Panc1 (cell line): ENCODE measurements at regions not wholly inside any gene's neighbourhood (a gene's known extent, or its start where the extent isn't known, plus 50 kb on each side); places are given as distances from the start of the nearest gene placed in this dataset.

Experiments used
- POLR2AphosphoS5 ChIP-seq: IDR thresholded peaks from 2 replicates; pipeline ENCODE4 v1.6.1; 2012; ENCODE audit warnings: mild to moderate bottlenecking, low read depth, low read length, moderate library complexity
- SIN3A ChIP-seq: IDR thresholded peaks from 2 replicates; pipeline ENCODE4 v1.6.1; 2012; ENCODE audit warnings: low read depth, mild to moderate bottlenecking, low read length, moderate library complexity, borderline replicate concordance; ENCODE audit not compliant: insufficient read depth
- TCF7L2 ChIP-seq: IDR thresholded peaks from 2 replicates; pipeline ENCODE4 v1.6.1; 2011; ENCODE audit warnings: mild to moderate bottlenecking, low read depth, low read length, inconsistent platforms
- TF ChIP-seq, protein P1 (sequence below), 2 experiments: IDR thresholded peaks; 2 replicates each; pipeline ENCODE4 v1.6.1; 2011 to 2012; ENCODE audit warnings: low read depth in 2 of 2, control low read depth in 1 of 2, low read length in 1 of 2, mild to moderate bottlenecking in 1 of 2, moderate library complexity in 1 of 2; ENCODE audit not compliant: insufficient read depth in 1 of 2
- TF ChIP-seq, protein P2 (sequence below): fragments of 450-650 bp; IDR thresholded peaks from 2 replicates; pipeline ENCODE4 v1.5.1; 2017; ENCODE audit warnings: mild to moderate bottlenecking

DNA sequence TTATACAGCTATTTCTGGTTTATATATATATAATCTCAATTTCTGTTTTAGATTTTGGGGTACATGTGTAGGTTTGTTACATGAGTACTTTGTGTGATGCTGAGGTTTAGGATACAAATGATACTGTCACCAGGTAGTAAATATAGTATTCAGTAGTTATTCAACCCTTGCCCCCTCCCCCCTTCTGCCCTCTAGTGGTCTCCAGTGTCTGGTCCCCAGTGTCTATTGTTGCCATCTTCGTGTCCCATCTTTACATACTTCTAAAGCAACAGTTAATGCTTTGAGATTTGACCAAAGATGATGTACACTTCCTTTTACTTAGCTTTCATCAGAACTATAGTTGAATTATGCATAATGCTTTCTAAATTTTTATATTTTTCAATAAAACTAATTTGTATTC is 1623.4 kb upstream of the PRR20A start:
- TF ChIP-seq POLR2AphosphoS5 (no peak), TCF7L2 (no peak), SIN3A (no peak)
- TF ChIP-seq, protein P1, sequence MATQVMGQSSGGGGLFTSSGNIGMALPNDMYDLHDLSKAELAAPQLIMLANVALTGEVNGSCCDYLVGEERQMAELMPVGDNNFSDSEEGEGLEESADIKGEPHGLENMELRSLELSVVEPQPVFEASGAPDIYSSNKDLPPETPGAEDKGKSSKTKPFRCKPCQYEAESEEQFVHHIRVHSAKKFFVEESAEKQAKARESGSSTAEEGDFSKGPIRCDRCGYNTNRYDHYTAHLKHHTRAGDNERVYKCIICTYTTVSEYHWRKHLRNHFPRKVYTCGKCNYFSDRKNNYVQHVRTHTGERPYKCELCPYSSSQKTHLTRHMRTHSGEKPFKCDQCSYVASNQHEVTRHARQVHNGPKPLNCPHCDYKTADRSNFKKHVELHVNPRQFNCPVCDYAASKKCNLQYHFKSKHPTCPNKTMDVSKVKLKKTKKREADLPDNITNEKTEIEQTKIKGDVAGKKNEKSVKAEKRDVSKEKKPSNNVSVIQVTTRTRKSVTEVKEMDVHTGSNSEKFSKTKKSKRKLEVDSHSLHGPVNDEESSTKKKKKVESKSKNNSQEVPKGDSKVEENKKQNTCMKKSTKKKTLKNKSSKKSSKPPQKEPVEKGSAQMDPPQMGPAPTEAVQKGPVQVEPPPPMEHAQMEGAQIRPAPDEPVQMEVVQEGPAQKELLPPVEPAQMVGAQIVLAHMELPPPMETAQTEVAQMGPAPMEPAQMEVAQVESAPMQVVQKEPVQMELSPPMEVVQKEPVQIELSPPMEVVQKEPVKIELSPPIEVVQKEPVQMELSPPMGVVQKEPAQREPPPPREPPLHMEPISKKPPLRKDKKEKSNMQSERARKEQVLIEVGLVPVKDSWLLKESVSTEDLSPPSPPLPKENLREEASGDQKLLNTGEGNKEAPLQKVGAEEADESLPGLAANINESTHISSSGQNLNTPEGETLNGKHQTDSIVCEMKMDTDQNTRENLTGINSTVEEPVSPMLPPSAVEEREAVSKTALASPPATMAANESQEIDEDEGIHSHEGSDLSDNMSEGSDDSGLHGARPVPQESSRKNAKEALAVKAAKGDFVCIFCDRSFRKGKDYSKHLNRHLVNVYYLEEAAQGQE (IDR thresholded peaks at IDR 0.05; ENCODE audit: insufficient read depth in 1 of 2, low read depth in 2 of 2, low read length in 1 of 2), result no peak
- TF ChIP-seq, protein P2, sequence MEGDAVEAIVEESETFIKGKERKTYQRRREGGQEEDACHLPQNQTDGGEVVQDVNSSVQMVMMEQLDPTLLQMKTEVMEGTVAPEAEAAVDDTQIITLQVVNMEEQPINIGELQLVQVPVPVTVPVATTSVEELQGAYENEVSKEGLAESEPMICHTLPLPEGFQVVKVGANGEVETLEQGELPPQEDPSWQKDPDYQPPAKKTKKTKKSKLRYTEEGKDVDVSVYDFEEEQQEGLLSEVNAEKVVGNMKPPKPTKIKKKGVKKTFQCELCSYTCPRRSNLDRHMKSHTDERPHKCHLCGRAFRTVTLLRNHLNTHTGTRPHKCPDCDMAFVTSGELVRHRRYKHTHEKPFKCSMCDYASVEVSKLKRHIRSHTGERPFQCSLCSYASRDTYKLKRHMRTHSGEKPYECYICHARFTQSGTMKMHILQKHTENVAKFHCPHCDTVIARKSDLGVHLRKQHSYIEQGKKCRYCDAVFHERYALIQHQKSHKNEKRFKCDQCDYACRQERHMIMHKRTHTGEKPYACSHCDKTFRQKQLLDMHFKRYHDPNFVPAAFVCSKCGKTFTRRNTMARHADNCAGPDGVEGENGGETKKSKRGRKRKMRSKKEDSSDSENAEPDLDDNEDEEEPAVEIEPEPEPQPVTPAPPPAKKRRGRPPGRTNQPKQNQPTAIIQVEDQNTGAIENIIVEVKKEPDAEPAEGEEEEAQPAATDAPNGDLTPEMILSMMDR, result peak; percentile 17; the same call in 1 of the 2 replicates
